IPS DF 19.7 (cell line): ENCODE measurements at regions not wholly inside any gene's neighbourhood (a gene's known extent, or its start where the extent isn't known, plus 50 kb on each side); places are given as distances from the start of the nearest gene placed in this dataset.

Experiments
- DNase-seq: peaks from one replicate; pipeline ENCODE4 v3.0.0-alpha.2; 2013; ENCODE audit warnings: low read depth, low spot score

- no peak for DNase-seq
These were observed 219.0 kb upstream of the EMCN start for GRCh38 chr4:100736641-100737451.

- DNase-seq, result no peak
These were observed 211.0 kb upstream of the EMCN start for GRCh38 chr4:100728861-100729260.

DNA sequence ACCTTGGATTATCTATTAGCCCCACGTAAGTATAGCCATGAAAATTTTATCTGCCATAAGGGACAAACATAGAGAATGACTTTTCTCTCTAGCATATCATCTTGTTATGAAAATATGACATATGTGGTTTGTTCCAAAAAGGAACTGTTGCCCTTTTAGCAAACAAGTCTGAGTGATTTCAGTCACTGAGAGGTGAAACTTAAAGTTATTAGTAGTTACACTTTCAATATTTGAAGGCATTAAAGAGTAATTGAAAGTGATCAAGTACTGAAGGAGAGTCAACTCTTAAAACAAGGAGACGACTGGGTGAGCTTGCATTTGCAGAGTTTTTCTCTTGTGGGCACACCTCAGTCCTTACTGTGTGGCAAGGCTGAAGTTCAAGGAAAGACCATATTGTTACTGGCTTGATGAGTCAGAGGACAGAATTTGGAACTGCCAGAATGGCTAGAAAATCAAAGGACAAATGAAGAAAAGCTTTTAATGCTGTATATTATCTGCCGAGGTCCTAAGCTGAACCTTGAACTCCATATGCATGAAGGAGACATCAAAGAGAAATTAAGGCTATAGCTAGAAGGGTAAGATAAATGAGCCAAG lies 205.1 kb upstream of the EMCN start:
- no peak for DNase-seq

DNA sequence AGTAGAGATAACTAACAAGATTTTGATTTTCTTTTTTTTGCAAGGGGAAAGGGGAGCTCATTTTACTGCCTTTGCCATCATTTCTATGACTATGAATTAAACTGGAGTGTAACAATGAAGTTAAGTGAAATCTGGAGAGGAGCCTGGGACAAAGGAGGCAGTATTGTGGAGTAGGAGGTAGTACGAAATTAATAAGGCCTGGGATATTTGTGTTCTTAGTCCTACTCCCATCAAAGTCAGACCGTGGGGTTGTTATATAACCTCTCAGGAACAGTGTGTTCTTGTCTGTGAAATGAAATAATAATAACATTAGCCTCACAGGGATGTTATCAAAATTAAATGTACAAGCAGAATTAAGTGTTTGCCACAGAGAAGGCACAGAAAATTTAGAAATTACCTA lies 204.3 kb upstream of the EMCN start:
- DNase-seq, result no peak

DNA sequence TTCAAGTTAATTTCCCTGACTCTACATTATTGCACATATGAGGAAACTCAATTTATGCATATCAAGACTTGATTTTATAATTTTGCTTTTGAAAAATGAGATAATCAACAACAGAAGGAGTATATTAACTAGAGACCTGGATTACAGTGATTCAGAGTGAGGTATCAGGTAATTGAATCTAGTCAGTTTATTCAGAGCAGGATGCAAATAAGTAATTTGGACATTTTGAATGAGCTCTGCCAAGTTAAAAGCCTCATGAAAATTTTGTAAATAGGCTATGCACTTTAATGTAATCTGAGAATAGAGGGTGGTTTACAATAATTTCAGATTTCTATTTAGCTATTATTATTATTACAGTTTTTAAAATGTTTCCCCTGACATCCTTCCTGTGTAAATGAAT lies 203.7 kb upstream of the EMCN start:
- no peak for DNase-seq

- DNase-seq, result no peak
These were observed 203.3 kb upstream of the EMCN start for GRCh38 chr4:100721077-100721476.

- no peak for DNase-seq
These were observed 198.6 kb upstream of the EMCN start for GRCh38 chr4:100716416-100716815.

GRCh38 chr4:100708776-100709175 lies 191.0 kb upstream of the EMCN start:
- no peak for DNase-seq

- DNase-seq, result no peak
These were observed 190.0 kb upstream of the EMCN start for GRCh38 chr4:100707786-100708185.

- no peak for DNase-seq
These were observed 178.7 kb upstream of the EMCN start for GRCh38 chr4:100696531-100696930.

DNA sequence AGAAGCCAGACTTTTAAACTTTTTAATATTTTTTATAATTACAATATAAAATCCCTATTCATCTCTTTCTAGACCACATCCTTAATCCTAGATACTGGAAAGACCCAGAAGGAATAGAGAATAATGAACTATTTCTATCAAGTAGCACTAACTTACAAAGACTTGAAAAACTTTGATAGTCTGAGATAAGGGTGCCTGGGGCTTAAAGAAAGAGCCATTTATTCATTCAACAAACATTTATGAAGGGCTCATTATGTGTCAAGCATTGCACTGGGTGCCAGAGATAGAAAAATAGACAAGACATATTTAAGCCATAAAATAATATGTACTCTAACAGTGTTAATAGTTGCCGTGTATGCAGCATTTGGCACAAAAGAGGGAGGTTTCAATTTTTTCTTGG lies 178.0 kb upstream of the EMCN start:
- no peak for DNase-seq

DNA sequence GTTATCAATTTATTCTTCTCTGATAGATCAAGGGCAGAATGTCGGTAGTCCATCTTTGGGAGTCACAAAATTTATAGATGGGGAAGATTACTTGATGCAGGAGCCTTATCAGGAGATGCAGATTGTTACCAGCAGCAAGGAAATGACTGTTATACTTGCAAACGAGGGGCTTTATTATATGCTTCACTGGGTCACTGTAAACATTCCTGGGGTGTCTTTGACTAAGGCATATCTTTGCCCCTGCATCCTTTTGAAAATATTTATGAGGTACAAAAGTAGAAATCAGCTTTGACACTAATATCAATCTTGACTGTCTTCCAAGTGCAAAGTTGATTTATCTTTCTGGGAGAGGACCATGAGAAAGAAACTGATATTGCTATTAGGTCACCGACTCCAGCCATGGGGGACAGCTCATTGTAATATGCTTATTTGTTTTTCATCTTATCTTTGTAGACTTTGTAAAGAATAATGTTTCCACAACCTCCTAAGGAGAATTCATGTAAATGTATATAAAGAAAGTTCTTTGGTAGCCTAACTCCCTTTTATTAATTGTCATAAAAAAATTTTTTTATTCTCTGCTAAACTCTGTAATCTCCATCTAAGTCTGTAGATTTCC lies 177.3 kb upstream of the EMCN start:
- DNase-seq, result no peak

GRCh38 chr4:100694467-100694866 lies 176.6 kb upstream of the EMCN start:
- DNase-seq, result no peak

DNA sequence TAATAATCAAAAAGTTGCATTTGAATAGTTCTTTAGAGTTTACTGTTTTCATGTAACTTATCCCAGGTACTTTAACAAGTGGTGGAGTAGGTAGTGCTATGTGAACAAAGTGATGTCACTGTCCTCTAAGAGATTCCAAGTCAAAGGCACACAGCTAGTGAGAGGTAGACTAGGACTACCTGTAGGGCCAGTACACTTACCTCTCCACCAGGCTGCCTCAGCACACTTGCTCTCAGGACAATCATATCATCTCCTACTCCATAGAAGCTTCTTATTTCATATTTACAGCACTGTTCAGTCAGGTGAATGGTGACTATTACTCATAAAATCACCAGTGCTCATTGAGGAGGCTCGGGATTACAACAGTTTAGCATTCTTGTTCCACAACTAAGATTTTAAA lies 173.0 kb upstream of the EMCN start:
- no peak for DNase-seq

GRCh38 chr4:100688368-100688767 lies 170.5 kb upstream of the EMCN start:
- DNase-seq, result no peak

GRCh38 chr4:100682477-100683218 lies 164.8 kb upstream of the EMCN start:
- DNase-seq, result no peak

GRCh38 chr4:100681289-100681688 lies 163.5 kb upstream of the EMCN start:
- DNase-seq, result no peak

DNA sequence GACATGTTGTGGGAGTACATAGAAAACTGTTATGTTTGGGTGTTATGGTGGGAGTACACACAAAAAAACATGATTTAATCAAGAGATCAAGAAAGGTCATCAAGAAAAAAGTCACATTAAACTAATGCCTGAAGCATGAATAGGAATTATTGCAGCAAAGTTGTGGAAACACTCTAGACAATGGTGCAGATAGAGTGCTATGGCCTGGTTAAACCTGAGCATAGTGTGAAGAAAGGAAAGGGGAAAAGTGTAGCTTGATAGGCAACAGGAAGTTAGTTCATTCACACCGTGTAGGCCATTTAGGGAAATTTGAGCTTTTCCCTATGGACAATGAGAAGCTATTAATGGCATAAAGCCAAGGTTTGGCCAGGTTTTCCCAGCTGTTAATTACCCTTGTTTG lies 162.1 kb upstream of the EMCN start:
- DNase-seq, result no peak

GRCh38 chr4:100674976-100675375 lies 157.2 kb upstream of the EMCN start:
- no peak for DNase-seq

GRCh38 chr4:100657187-100657586 lies 139.4 kb upstream of the EMCN start:
- no peak for DNase-seq

DNA sequence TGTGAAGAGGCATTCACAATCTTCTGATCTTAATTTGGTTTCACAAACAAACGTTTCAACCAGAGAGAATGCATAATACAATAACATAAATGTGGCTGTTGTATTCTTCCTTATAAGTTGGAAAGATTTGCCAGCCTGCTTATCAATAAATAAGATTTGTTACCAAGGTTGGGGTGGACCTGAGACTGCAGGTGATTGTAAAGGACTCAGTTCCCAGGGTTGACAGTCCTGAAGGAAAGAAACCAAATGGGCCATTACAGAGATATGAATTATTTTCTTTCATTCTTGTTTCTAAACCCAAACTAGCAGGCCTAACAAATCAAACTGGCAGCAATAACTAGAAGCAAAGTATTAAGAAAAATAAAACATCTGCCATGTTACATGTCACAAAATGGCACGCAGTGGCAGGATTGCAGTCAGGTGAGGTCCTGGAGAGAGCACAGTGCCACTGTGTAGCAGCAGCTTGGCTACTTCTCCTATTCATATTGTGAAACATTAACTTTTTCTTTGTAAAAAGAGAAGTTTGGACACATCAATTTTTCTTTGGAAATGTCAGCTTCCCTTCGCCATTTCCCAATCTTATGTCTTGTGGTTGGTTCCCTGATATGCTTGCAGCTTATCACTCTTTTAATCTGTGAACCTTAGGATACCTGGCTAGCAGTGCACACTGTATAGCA lies 133.8 kb upstream of the EMCN start:
- no peak for DNase-seq

DNA sequence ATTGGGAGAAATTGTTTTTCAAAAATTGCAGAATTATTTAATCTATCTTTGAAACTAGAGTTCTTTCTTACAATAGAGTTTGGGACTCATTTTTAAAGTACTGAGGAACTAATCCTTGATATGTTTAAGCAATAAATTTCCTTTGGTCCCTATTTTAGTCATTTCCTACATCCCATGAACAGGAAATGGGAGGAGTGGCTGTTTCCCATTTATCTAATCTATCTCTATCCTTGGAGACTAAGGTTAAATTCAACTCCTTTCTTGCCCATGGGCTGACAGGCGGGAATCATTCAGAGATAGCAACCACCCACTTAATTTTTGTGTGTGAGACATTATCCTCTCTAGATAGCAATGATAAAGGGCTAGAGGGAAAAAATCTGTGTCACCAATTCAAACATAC lies 131.6 kb upstream of the EMCN start:
- no peak for DNase-seq
